ENCODE measurements at regions not wholly inside any gene's neighbourhood (a gene's known extent, or its start where the extent isn't known, plus 50 kb on each side); places are given as distances from the start of the nearest gene placed in this dataset.
"Not testable (repeated sequence)": the region's sequence is repeated elsewhere in the genome, so short reads cannot be mapped to it uniquely, and the experiment has no call there.

- no peak for DNase-seq
Observed at GRCh38 chr9:75417471-75417870, 329.2 kb downstream of the OSTF1 start.

- DNase-seq: no peak
Observed at GRCh38 chr9:75418518-75418917, 330.2 kb downstream of the OSTF1 start.

- no peak for DNase-seq
Observed at GRCh38 chr9:75422944-75423522, 334.7 kb downstream of the OSTF1 start.

- no peak for DNase-seq
Observed at GRCh38 chr9:75429531-75430475, 341.5 kb downstream of the OSTF1 start.

GRCh38 chr9:75431375-75431774, 343.1 kb downstream of the OSTF1 start:
- DNase-seq: no peak

GRCh38 chr9:75432386-75432785, 344.1 kb downstream of the OSTF1 start:
- no peak for DNase-seq

- no peak for DNase-seq
Observed at GRCh38 chr9:75432888-75433287, 344.6 kb downstream of the OSTF1 start.

GRCh38 chr9:75438716-75439115, 350.4 kb downstream of the OSTF1 start:
- no peak for DNase-seq

- DNase-seq: no peak
Observed at GRCh38 chr9:75440914-75441313, 352.6 kb downstream of the OSTF1 start.

- DNase-seq: no peak
Observed at GRCh38 chr9:75445144-75445543, 356.8 kb downstream of the OSTF1 start.

GRCh38 chr9:75447281-75447680, 359.0 kb downstream of the OSTF1 start:
- DNase-seq: no peak

- DNase-seq: no peak
Observed at GRCh38 chr9:75448281-75448680, 360.0 kb downstream of the OSTF1 start.

GRCh38 chr9:75448955-75449354, 360.6 kb downstream of the OSTF1 start:
- no peak for DNase-seq

- DNase-seq: no peak
Observed at GRCh38 chr9:75451045-75451444, 362.7 kb downstream of the OSTF1 start.

GRCh38 chr9:75451505-75451904, 363.2 kb downstream of the OSTF1 start:
- DNase-seq: no peak

- no peak for DNase-seq
Observed at GRCh38 chr9:75452512-75452911, 364.2 kb downstream of the OSTF1 start.

GRCh38 chr9:75454043-75454442, 365.7 kb downstream of the OSTF1 start:
- no peak for DNase-seq

- DNase-seq: no peak
Observed at GRCh38 chr9:75454891-75455290, 366.6 kb downstream of the OSTF1 start.

GRCh38 chr9:75455444-75455921, 367.2 kb downstream of the OSTF1 start:
- no peak for DNase-seq

- no peak for DNase-seq
Observed at GRCh38 chr9:75456698-75457097, 368.4 kb downstream of the OSTF1 start.

- DNase-seq: no peak
Observed at GRCh38 chr9:75457474-75458011, 369.2 kb downstream of the OSTF1 start.

GRCh38 chr9:75459311-75459710, 371.0 kb downstream of the OSTF1 start:
- DNase-seq: not testable (repeated sequence)

GRCh38 chr9:75461183-75461582, 372.9 kb downstream of the OSTF1 start:
- no peak for DNase-seq

- no peak for DNase-seq
Observed at GRCh38 chr9:75462866-75463265, 374.6 kb downstream of the OSTF1 start.
